Calu3 (cell line): ENCODE measurements at regions not wholly inside any gene's neighbourhood (a gene's known extent, or its start where the extent isn't known, plus 50 kb on each side); places are given as distances from the start of the nearest gene placed in this dataset.

Experiments used
- BruUV-seq: library from RNA; stranded (reverse); fragments of 400-500 nt; replicated peaks from 2 replicates; lab custom pipeline; 2021; lab: Mats Ljungman, UMichigan
- CTCF ChIA-PET: fragments of 300-600 bp; sonication (Branson Sonifier 250); formaldehyde crosslinking; loops from one replicate; lab custom pipeline; 2022; ENCODE audit warnings: antibody characterized with exemption; lab: Charles Lee
- DNase-seq: peaks from one replicate; pipeline ENCODE4 v3.0.0; 2022
- H3K27ac Mint-ChIP-seq: one replicate; pipeline ENCODE4 v1.8.0; 2022; ENCODE audit warnings: mixed read lengths; ENCODE audit not compliant: unreplicated experiment
- H3K27me3 Mint-ChIP-seq: one replicate; pipeline ENCODE4 v1.8.0; 2022; ENCODE audit warnings: mixed read lengths; ENCODE audit not compliant: unreplicated experiment
- H3K36me3 Mint-ChIP-seq: one replicate; pipeline ENCODE4 v1.8.0; 2022; ENCODE audit warnings: mild to moderate bottlenecking, moderate library complexity, mixed read lengths; ENCODE audit not compliant: insufficient read depth, unreplicated experiment
- H3K4me1 Mint-ChIP-seq: one replicate; pipeline ENCODE4 v1.8.0; 2022; ENCODE audit warnings: mild to moderate bottlenecking, low read depth, mixed read lengths; ENCODE audit not compliant: unreplicated experiment
- H3K4me3 Mint-ChIP-seq: one replicate; pipeline ENCODE4 v1.8.0; 2022; ENCODE audit warnings: mild to moderate bottlenecking, low read depth, moderate library complexity, mixed read lengths; ENCODE audit not compliant: unreplicated experiment
- H3K9me3 Mint-ChIP-seq: one replicate; pipeline ENCODE4 v1.8.0; 2022; ENCODE audit warnings: low read depth, mixed read lengths; ENCODE audit not compliant: unreplicated experiment
- intact Hi-C: fragments of 100-400 bp; cut with micrococcal nuclease; formaldehyde crosslinking; loops from one replicate; pipeline ENCODE4 v1.10.0; 2022; ENCODE audit not compliant: unreplicated experiment
- TF ChIP-seq, protein P1 (sequence below): fragments of 200-600 bp; IDR thresholded peaks from one replicate; pipeline ENCODE4 v1.8.0; 2022; ENCODE audit warnings: antibody characterized with exemption; ENCODE audit not compliant: unreplicated experiment

DNA sequence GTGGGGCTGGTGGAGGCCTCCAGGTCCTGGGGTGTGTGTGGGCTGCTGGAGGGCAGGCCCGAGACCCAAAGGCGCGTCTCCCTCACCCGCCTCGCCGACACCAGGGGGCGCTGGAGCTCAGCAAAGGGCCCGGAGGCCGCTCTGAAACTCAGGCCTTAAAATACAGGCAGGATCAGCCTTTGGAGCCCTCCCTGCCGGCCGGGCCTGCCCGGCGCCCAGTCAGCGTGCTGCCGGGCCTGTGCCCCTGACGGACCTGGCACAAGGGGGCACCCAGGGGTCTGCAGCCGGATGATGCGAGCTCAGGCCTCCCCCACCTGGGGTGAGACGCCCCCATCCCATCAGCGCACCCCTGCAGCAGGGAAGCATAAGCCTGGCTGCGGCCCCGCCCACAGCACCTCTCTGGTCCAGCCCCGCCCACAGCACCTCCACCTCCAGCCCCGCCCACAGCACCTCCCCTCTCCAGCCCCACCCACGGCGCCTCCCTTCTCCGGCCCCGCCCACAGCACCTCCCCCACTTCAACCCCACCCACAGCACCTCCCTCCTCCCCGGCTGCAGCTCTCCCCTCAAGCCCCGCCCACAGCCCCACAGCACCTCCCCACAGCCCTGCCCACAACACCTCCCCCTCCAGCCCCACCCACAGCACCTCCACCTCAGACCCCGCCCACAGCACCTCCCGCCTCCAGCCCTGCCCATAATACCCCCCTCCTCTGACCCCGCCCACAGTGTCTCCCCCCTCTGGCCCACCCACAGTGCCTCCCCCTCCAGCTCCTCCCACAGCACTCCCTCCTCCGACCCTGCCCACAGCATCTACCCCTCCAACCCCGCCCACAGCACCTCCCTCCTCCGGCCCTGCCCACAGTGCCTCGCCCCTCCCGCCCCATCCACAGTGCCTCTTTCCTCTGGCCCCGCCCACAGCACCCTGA, 92.8 kb upstream of the OTOS start:
- Mint-ChIP-seq H3K27ac (no peak overlapping the region), H3K9me3 (peaks cover 3% of the 10 kb centered on the region), H3K4me1 (peaks cover 30% of the 10 kb centered on the region), H3K27me3 (peaks cover 8% of the 10 kb centered on the region), H3K36me3 (peaks cover 17% of the 10 kb centered on the region), H3K4me3 (peak overlapping the region; percentile 57)
- TF ChIP-seq, protein P1, sequence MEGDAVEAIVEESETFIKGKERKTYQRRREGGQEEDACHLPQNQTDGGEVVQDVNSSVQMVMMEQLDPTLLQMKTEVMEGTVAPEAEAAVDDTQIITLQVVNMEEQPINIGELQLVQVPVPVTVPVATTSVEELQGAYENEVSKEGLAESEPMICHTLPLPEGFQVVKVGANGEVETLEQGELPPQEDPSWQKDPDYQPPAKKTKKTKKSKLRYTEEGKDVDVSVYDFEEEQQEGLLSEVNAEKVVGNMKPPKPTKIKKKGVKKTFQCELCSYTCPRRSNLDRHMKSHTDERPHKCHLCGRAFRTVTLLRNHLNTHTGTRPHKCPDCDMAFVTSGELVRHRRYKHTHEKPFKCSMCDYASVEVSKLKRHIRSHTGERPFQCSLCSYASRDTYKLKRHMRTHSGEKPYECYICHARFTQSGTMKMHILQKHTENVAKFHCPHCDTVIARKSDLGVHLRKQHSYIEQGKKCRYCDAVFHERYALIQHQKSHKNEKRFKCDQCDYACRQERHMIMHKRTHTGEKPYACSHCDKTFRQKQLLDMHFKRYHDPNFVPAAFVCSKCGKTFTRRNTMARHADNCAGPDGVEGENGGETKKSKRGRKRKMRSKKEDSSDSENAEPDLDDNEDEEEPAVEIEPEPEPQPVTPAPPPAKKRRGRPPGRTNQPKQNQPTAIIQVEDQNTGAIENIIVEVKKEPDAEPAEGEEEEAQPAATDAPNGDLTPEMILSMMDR = peak; percentile 93
- DNase-seq = peak; percentile 93
- BruUV-seq = no TSS peak
- CTCF ChIA-PET = interaction anchor here (0.5 to 1.6 kb wide), 18 partner anchors 9 to 324 kb away, joined by 3 to 22 read pairs (median 4); no protein-coding TSS in a partner anchor
- intact Hi-C loops = loop anchor here (2.0 kb wide), 1 partner anchor 206 kb away; no protein-coding TSS in a partner anchor

DNA sequence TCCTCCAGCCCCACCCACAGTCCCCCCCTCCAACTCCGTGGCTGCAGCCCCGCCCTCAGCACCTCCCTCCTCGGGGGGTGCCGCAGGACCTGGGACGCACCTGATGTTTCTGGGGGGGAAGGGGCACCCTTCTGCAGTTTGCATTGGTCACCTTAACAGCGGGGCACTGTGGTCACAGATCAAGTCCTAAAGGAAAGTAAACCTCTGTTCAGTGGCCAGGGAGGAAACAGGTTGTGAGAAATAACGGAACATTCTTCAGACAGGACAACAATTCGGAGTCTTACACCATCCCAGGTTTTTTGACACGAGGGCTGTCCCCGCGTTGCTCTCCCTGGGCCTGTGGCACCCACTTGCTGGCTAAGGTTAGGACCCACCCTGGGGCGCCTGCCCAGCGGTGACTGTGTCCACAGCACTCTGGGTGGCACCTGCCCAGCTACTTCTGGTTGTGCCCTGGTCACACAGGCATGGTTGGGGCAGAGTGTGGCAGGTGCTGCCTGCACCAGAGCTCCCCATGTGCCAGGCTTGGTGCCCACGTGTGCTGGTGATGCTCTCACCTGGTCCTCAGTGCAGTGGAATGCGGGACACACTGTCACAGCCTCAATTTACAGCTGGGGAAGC, 93.5 kb upstream of the OTOS start:
- H3K4me1 Mint-ChIP-seq = peaks cover 35% of the 10 kb centered on the region
- no peak overlapping the region for H3K27ac Mint-ChIP-seq

DNA sequence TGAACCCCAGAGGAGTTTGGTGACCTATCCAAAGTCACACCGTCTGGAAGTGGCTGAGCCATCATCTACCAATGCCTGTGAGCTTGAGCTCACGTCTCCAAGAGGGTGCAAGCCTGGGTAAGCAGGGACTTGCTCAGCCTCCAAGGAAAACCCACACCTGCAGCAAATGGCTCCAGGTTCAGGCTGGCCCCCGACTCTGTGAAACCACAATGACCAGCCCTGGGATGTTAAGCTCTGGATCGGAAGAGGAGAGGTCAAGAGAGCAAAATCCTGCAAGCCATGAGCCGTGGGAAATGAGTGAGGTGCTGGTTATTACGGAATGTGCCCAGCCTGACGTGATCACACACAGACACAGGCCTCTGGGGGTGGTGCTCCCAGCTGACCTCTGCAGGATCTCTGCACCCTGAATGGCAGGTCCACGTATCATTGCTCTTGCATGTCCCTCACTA, 94.1 kb upstream of the OTOS start:
- intact Hi-C loops = no loop called here
- Mint-ChIP-seq H3K9me3 (peaks cover 4% of the 10 kb centered on the region), H3K4me1 (peaks cover 30% of the 10 kb centered on the region), H3K27ac (no peak overlapping the region), H3K4me3 (no peak overlapping the region), H3K27me3 (peaks cover 18% of the 10 kb centered on the region), H3K36me3 (peaks cover 20% of the 10 kb centered on the region)
- CTCF ChIA-PET = no interaction called here
- TF ChIP-seq, protein P1 = no peak
- no TSS peak for BruUV-seq
- no peak for DNase-seq

More for the DNA sequence above, 93.5 kb upstream of the OTOS start:
- peaks cover 20% of the 10 kb centered on the region for H3K36me3 Mint-ChIP-seq
- H3K9me3 Mint-ChIP-seq = no peaks in the 10 kb centered on the region
- peaks cover 13% of the 10 kb centered on the region for H3K27me3 Mint-ChIP-seq
- CTCF ChIA-PET = interaction anchor here (0.6 to 1.6 kb wide), 10 partner anchors 13 to 262 kb away, joined by 3 to 9 read pairs (median 5); no protein-coding TSS in a partner anchor
- no TSS peak for BruUV-seq
- intact Hi-C loops = loop anchor here (2.0 kb wide), 1 partner anchor 205 kb away; no protein-coding TSS in a partner anchor
- TF ChIP-seq, protein P1 = no peak
- H3K4me3 Mint-ChIP-seq = peak overlapping the region; percentile 57
- no peak for DNase-seq

DNA sequence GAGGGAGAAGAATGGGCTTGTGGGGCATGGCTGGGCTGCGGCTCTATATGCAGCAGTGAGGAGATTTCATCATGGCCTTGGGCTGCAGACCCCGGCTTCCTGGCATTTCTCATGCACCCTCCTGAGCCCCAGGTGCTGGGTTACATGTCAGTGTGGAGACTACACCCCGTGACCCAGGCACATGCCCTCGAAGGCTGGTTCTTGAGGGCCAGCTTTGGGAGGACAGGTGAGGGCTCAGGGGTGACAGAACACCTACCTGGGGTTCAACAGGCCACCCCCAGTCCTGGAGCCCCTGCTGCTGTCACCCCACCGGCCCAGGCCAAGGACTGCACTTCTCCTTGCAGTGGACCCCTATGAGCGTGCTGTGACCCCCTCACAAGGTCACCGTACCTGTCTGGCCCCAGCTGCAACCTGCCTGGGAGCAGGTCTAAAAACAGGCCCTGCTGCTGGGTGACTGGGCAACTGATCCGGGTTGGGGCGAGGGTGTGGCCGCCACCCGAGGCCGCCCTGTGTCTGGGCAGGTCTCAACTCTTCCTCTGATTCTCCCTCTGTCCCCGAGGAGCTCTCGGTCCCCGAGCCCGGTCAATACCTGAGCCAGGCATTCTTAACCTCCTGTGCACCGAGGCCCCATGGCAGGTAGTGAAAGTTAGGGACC, 94.8 kb upstream of the OTOS start:
- CTCF ChIA-PET = no interaction called here
- H3K27ac Mint-ChIP-seq = no peak overlapping the region
- peaks cover 15% of the 10 kb centered on the region for H3K36me3 Mint-ChIP-seq
- TF ChIP-seq, protein P1 = no peak
- intact Hi-C loops = no loop called here
- H3K27me3 Mint-ChIP-seq = peaks cover 23% of the 10 kb centered on the region
- no peak overlapping the region for H3K4me3 Mint-ChIP-seq
- no peak for DNase-seq
- H3K9me3 Mint-ChIP-seq = peaks cover 4% of the 10 kb centered on the region
- peaks cover 23% of the 10 kb centered on the region for H3K4me1 Mint-ChIP-seq
- BruUV-seq = no TSS peak
